ENCODE measurements at regions not wholly inside any gene's neighbourhood (a gene's known extent, or its start where the extent isn't known, plus 50 kb on each side); places are given as distances from the start of the nearest gene placed in this dataset.

DNA sequence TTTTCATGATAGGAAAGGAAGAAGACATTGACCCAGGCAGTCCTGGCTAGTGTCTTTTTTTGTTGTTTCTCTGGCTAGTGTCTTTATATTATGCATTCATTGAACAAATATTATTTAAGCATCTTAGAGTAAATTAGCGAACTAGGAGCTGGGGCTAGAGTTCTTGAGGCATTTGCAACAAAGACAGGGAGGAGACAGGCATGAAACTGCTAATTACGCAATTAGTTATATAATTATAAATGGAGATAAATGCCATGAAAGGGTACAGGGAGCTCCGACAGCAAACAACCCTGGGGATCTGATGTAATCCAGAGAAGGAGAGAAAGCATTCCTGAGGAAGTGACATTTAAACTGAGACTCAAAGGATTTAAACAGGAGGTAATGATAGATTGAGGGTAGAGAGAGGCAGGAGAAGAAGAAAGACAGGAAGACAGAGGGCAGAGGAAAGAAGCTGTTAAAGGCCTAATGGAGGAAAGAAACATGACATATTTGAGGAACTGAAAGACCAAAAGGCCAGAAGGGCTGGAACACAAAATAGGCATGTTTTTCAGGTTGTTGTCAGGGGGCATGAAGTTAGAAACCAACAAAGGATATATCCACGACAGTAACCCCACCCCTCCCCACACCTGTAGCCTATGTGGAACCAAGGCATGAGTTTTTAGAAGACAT is 99.5 kb upstream of the GJB5 start:
- TF ChIP-seq POLR2A (IDR thresholded peaks at IDR 0.05), result no peak
- TF ChIP-seq, protein P1, sequence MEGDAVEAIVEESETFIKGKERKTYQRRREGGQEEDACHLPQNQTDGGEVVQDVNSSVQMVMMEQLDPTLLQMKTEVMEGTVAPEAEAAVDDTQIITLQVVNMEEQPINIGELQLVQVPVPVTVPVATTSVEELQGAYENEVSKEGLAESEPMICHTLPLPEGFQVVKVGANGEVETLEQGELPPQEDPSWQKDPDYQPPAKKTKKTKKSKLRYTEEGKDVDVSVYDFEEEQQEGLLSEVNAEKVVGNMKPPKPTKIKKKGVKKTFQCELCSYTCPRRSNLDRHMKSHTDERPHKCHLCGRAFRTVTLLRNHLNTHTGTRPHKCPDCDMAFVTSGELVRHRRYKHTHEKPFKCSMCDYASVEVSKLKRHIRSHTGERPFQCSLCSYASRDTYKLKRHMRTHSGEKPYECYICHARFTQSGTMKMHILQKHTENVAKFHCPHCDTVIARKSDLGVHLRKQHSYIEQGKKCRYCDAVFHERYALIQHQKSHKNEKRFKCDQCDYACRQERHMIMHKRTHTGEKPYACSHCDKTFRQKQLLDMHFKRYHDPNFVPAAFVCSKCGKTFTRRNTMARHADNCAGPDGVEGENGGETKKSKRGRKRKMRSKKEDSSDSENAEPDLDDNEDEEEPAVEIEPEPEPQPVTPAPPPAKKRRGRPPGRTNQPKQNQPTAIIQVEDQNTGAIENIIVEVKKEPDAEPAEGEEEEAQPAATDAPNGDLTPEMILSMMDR (IDR thresholded peaks at IDR 0.05), result no peak
